HG02642 (cell line): ENCODE measurements at regions not wholly inside any gene's neighbourhood (a gene's known extent, or its start where the extent isn't known, plus 50 kb on each side); places are given as distances from the start of the nearest gene placed in this dataset.
A peak's percentile ranks its signal among the peaks of the same experiment; 100 is the strongest.
"Not testable (repeated sequence)": the region's sequence is repeated elsewhere in the genome, so short reads cannot be mapped to it uniquely, and the experiment has no call there.

Source experiments
- ATAC-seq: cut with Tn5 transposase; IDR thresholded peaks from one replicate; pipeline ENCODE4 v1.9.1; 2021; ENCODE audit warnings: mild to moderate bottlenecking; ENCODE audit not compliant: unreplicated experiment, poor library complexity

DNA sequence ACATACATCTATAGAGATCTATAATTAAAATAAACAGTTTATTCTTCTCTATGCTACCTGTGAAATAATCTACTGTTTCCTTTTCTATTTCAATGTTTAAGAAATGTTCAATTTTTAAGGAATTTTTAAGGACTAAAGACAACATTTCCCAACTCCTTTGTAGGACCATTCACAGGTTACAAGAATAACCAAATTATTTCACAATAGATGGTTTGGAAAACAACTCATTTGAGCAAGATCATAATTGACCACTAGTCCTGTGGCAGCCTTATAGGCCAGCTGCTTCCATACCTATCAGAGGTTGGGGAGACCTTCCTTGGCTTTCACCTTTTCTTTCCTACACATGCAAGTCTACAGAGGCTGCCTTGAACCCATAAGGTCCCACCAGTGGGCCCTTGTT is 193.7 kb downstream of the TTC39B start:
- ATAC-seq: no peak

- ATAC-seq: no peak
Observed at GRCh38 chr9:15111071-15111470, 195.9 kb downstream of the TTC39B start.

DNA sequence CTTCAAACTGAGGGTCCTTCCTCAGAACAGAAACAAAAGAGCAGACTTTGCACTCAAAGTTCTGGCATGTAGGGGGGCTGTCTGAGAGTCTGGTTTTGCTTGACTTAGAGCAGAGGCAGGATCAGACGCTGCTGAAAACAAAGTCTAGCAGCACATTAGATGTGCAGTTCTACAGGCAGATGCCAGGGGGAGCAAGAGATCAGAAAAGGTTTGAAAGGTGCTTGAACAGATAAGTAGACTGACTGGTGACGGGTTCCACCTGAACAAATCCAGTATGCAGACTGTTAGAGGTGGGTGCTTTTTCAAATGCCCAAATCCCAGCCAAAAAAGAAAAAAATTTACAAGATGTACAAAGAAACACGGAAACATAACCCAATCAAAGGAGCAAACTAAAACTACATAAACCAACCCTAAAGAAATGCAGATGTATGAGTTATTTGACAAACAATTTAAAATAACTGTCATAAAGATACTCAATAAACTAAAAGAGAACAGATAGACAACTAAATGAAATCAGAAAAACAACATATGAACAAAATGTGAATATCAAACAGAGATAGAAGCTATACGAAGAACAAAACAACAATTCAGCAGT is 194.7 kb upstream of the FREM1 start:
- ATAC-seq: peak; percentile 90

GRCh38 chr9:15103290-15103689 is 193.1 kb upstream of the FREM1 start:
- no peak for ATAC-seq

DNA sequence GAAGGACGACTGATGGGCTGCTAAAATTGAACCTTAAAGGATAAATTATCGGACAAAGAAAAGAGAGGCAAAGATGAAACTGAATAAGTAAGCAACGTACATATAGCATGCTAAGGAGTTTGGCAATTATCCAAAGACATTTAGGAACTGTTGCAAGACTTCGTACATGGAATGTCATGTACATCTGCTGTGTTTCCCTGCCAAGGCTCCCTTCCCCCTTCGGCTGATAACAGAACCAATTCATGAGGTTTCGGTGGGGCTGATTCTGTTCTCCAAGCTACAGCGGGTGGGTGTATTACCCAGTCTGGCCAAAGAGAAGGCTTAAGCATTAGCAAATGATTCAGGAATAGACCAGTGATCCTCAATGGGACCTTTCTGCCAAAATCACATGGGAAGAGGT is 190.9 kb upstream of the FREM1 start:
- no peak for ATAC-seq

DNA sequence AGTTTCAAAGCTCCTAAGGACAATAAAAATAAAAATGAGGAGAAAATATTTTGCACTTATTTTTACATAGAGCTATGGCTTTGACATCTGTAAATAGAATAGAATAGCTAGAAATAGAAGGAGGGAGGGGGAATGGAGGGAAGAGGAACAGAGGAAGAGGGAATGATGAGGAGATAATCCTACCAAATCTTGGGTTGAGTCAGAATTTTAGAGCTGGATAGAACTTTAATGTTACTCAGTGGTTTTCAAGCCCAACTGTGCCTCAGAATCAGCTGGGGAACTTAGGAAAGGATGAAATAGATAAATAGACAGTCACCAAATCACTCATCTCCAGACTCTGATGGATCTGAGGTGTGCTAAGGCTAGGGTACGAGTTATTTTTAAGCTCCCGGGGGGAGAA is 190.3 kb upstream of the FREM1 start:
- ATAC-seq: no peak

DNA sequence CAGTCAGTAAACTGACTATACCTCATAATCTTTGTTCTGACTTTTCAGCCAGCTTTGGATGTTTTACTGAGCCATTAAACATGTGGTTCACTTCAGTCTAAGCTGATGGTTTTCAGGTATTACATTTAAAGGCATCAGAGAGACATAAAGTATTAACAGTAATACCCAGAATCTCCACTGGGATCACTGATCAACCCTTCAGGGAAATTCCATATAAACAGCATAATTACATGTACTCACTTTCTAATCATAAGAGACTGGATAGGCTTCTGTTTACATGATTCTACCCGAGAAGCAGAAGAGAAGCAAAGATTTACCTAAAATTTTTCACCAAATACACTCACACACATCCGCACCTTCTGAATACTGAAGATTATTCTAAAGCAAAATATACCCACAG is 186.7 kb upstream of the FREM1 start:
- ATAC-seq: no peak

DNA sequence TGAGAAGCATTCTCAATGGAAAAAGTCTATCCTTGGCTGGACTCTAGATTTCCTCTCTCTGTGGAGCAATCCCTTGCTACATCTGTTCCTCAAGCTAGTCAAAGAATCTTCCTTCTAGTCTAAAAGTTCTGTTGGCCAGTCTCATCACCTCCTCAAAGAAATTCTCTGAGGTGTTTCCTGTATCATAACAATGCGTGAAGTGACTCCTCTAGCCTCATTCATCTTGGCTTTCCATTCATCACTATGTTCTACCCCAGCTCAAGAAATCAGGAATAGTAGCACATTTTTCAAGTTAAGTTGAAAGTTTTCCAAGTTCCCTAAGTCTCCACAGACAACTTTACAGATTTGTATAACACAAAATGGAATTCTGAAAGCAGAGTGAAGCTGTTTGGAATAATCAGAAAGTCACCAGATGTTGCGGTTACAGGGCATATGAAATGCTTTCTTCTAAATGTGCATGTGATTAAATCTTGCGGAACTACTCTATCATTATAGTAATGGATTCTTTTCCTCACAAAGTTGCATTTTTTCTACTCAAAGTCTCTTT is 176.6 kb upstream of the FREM1 start:
- ATAC-seq: no peak

GRCh38 chr9:15086156-15086763 is 176.0 kb upstream of the FREM1 start:
- no peak for ATAC-seq

GRCh38 chr9:15081021-15081753 is 171.0 kb upstream of the FREM1 start:
- no peak for ATAC-seq

DNA sequence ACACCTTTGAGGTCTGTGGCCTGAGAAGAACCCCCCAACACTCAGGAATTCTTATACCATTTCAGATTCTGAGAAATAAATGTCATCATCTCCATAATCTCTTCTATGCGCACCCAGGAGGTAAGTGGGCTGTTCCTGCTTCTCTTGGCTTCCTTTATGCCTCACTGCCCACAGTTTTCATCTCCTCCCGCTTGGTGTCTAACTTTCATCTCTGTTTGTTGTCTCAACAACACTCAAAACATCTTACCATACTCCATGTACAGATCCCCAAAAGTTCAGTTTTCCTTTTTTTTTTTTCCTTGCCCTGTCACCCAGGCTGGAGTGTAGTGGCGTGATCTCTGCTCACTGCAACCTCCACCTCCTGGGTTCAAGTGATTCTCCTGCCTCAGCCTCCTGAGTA is 170.2 kb upstream of the FREM1 start:
- ATAC-seq: no peak

DNA sequence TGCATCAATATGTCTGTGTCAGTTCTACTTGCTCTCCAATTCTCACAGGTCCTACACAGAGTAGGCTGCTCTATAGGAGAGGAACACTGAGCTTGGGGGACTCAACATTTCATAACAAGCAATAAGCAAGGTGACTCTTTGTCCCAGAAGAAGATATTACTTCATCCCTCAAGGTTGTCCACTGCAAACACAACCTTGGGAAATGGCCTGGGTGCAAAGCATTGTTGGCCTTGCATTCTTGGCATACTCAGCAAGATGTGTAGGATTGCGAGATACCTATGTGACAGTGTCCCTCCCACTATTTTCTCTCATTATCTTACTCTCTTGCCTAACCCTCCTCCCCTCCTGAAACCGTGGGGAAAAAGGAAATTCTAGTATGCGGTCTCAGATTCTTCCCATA is 169.8 kb upstream of the FREM1 start:
- ATAC-seq: no peak

- ATAC-seq: no peak
Observed at GRCh38 chr9:15077946-15078729, 167.9 kb upstream of the FREM1 start.

DNA sequence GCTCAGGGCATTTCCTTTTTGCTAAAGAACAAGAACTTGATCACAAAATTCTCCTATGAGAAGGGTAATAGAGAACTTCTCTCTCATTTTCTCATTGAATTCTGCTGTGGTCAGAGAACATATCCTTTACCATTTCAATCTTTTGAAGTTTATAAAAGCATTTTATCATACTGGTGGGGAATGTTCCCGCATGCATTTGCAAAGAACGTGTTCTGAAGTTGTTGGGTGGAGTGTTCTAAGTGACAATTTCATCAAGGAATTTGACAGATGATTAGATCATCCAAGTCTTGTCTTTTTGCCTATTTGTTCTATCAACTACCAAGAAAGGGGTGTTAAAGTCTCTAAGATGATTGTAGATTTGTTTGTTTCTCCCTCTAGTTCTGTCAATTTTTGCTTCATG is 163.4 kb upstream of the FREM1 start:
- no peak for ATAC-seq

GRCh38 chr9:15070716-15071115 is 160.5 kb upstream of the FREM1 start:
- no peak for ATAC-seq

- ATAC-seq: no peak
Observed at GRCh38 chr9:15069106-15069505, 158.9 kb upstream of the FREM1 start.

GRCh38 chr9:15068261-15068660 is 158.0 kb upstream of the FREM1 start:
- ATAC-seq: no peak

- ATAC-seq: no peak
Observed at GRCh38 chr9:15059003-15059402, 148.8 kb upstream of the FREM1 start.

DNA sequence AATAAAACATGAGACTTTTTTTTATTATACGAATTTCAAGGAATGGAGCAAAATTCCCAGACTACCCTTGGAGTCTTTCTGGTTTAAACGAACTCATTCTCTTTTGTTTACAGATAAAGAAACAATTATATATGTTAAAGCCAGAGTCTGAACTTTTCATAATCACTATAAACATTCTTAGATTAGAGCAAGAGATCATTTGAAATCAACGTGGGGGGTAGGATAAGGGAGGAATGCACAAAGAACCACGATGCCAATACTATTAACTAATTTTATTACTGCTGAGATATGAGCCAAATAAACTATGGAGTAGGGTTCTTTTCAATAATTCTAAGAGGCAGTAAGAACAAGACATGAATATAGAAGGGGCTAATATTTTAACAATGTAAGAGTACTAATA is 148.0 kb upstream of the FREM1 start:
- ATAC-seq: no peak

- not testable (repeated sequence) for ATAC-seq
Observed at GRCh38 chr9:15055284-15055683, 145.1 kb upstream of the FREM1 start.

DNA sequence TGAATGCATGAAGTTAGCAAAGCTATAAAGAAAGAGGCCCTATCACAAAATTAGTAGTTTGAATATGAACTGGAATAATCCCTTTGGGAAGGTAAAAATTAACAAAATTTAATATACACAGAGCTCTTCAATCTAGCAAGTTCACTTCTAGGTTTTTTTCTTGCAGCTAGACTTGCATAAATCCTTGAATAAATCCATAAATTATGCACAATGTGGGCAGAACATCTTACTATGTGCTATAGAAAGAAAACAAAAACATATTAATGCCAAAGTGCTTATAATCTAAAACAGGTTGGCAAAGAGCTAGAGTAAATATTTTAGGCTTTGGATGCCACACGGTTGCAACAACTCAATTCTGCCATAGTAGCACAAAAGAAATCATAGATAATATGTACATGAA is 138.5 kb upstream of the FREM1 start:
- ATAC-seq: no peak
